ENCODE measurements at regions not wholly inside any gene's neighbourhood (a gene's known extent, or its start where the extent isn't known, plus 50 kb on each side); places are given as distances from the start of the nearest gene placed in this dataset.

DNA sequence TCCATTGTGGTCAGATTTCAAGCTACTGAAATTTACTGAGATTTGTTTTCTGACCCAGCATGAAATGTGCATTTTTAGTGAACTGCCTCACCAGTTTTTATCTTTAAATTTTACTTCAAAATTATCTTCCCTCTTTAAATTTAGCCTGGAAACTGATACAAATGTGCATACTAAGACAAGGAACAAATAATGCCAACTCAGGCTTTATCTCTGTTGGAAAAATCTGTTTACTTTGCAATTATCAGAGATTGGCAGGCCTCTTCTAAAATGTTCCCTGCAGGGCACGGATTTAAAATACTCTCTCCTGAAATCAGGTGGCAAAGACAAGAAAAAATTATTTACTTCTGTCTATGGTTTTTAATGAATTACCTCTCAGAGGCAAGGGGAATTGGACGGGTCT, 151.0 kb upstream of the PTCH1 start:
- DNase-seq (ENCODE audit: low spot score), result no peak

DNA sequence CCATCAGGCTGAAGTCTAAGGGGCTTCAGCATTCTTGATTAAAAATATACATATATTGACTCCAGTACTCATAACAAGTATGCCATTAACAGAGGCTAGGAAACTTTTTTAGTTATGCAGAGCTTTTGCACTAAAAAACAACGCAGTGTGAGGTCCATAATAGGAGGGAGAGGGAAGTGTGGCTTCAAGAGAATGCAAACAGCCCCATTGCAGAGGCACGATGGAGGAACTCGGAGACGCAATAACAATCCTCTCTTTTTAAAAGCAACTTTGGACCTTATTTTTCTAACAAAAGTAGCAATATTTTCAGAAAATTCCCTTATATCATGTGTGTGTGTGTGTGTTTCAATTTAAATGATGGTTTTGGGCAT, 150.0 kb upstream of the PTCH1 start:
- DNase-seq (ENCODE audit: low spot score), result no peak

- DNase-seq (ENCODE audit: low spot score), result no peak
Measured at GRCh38 chr9:95666096-95666784, 149.5 kb upstream of the PTCH1 start.

GRCh38 chr9:95653246-95653645, 136.5 kb upstream of the PTCH1 start:
- DNase-seq (ENCODE audit: low spot score), result no peak

DNA sequence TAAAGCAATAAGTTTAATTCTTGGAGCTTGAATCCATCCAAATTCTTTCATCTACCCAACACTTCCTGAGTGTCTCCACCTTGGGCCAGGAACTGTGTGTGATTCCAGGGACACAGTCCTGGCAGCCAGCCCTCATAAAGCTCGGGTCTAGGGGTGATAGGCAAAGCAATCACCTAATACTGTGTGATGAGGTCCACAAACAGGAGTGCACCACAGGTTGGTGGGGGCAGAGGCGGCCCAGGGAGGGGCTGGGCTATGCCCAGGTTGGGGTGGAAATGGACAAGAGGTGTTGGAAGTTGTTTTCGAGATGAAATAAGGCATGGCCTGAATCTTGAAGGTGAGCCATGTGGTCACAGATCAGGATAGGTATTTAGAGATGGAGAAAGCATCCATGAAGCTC, 133.9 kb upstream of the PTCH1 start:
- DNase-seq (ENCODE audit: low spot score), result no peak

DNA sequence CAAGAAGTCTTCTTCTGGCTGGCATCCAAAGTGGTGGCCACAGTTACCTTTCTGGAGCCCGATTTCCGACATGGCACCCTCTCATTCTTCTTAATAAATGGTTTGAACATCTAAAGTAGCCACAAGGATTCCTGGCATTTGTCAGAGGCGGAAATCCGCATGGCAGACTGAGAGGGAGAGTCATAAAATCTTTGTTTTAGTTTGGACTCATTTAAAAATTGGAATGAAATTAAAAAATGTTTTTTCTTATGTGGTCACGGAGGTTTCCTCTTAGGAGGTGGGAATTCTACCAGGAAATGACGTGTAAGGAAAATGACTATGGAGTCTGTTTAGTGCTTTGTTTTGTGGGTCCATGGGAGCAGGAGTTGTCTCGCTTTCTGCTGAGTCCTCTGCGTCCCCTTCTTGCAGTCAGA, 133.0 kb upstream of the PTCH1 start:
- DNase-seq (ENCODE audit: low spot score), result no peak

DNA sequence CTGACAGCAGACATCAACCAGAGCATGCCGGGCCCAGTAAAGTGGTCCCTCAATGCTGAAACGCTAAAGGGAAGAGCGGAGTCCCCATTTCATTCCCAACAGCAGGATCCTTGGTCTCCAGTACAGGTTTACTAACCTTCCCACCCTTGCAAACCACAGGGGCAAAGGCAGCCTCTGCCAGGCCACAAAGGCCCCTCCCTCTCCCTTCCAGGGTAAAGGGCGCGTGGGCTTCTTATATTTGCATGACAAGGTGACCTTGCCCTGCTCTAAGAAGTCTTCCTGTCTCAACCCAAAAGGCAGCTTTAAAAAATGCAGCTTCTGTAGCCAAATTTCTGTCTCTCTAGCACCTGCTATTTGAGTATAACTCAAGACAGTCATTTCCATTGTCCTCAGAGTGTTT, 131.5 kb upstream of the PTCH1 start:
- no peak for DNase-seq (ENCODE audit: low spot score)

DNA sequence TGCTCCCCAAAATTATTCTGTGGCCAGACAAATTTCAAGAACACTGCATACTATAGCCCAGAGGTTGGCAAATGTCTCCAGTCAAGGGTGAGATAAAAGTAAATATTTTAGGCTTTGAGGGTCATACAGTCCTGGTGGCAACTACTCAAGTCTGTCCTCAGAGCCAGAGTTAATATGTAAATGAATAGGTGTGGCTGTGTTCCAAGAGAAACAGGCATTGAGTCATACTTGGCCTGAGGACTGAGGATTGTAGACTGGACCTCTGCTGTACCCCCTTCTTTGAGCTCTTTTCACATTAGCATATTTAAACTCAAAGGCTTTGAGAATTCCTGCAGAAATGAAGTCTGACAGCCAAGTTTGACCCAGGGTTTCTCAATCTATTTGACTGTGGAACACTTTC, 129.2 kb upstream of the PTCH1 start:
- peak; percentile 78 for DNase-seq (ENCODE audit: low spot score)

- DNase-seq (ENCODE audit: low spot score), result no peak
Measured at GRCh38 chr9:95645579-95645978, 128.8 kb upstream of the PTCH1 start.

GRCh38 chr9:95644377-95644776, 127.6 kb upstream of the PTCH1 start:
- DNase-seq (ENCODE audit: low spot score), result peak; percentile 73

- DNase-seq (ENCODE audit: low spot score), result no peak
Measured at GRCh38 chr9:95643619-95644018, 126.8 kb upstream of the PTCH1 start.

- no peak for DNase-seq (ENCODE audit: low spot score)
Measured at GRCh38 chr9:95642189-95642588, 125.4 kb upstream of the PTCH1 start.

DNA sequence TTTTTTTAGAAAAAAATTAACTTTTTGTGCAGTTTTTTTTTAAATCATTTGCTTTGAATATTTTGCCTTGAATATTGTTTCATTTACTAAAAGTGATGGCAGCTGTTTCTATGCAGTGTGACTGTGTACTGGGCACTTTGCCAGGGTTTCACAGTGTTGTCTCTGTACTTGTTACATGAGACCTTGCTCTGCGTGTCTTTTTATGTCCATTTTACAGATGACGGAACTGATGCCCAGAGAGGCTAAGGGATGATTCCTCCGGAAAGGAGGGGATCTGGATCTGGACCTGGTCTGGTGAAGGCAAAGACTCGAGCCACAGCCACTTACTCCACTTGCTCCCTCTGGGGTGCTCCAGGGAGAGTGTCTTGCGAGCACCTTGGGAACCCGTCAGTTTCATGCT, 124.8 kb upstream of the PTCH1 start:
- DNase-seq (ENCODE audit: low spot score), result peak; percentile 24

- no peak for DNase-seq (ENCODE audit: low spot score)
Measured at GRCh38 chr9:95640336-95640735, 123.6 kb upstream of the PTCH1 start.

DNA sequence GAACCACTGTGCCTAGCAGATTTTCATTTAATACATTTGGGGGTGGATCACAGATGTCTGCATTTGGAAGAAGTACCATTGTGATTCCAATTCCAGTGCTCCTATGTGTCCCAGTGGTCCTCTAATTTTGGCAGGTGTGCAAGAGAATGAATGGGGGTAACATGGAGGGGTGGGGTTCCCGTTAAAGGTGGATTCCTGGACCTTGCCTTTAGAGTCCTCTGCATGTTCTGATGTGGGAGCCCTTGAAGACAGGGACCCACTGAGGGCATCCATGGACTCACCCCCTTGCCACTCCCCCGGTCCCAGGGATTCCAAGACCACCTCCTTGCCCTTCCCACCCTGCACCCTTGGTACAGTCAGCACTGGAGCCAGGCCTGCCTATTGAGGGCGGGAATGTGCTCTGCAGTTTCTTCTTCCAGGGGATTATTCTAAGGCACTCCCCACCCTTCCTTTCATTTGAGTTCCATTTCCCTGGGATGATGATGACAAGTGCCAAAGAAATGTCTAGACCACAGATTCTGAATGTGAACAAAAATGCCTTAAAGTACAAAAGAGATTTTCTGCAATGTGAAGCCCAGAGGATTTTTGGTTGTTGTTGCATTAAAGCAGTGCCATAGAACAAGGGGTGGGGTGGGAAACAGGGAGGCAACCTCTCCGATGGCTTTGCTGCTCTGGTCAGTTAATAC, 119.4 kb upstream of the PTCH1 start:
- no peak for DNase-seq (ENCODE audit: low spot score)

GRCh38 chr9:95634536-95634935, 117.8 kb upstream of the PTCH1 start:
- no peak for DNase-seq (ENCODE audit: low spot score)

GRCh38 chr9:95634114-95634513, 117.3 kb upstream of the PTCH1 start:
- no peak for DNase-seq (ENCODE audit: low spot score)

DNA sequence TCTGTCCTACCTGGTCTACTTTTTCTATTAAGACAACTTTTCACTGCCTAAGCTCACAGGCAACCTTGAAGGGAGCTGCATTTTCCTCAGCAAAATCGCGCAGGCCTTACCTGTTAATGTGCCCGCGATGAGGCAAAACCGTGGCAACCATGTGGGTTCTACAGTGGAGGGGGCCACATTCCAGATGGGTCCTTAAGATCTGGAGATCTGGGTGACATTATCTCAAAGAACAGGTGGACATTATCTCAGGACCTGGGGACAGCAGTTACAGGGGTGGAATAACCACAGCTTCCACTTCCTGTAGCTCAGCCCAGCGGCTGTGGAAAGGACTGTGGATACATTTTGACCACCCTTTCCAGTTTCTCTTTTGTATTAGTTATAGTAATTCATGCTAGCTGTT, 112.8 kb upstream of the PTCH1 start:
- no peak for DNase-seq (ENCODE audit: low spot score)

DNA sequence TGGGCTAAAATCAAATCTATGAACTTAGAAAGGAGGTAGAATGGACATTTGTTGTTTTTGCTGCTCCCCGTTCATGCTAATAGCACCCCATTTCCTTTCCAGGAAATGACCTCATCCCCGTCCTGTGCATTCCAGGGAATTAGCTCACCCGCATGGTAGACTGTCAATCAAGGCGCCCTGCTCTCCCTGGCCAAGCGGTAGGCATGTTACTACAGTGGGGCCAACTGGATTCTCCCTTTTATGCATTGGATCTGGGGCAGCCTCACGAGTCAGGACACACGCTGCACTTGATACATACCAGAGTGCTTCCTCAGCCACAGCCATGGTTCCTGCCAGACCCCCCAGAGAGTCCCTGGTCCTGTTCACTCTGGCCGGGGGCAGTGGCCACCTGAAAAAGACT, 111.0 kb upstream of the PTCH1 start:
- DNase-seq (ENCODE audit: low spot score), result peak; percentile 93

GRCh38 chr9:95626885-95627558, 110.3 kb upstream of the PTCH1 start:
- DNase-seq (ENCODE audit: low spot score), result peak; percentile 94

- no peak for DNase-seq (ENCODE audit: low spot score)
Measured at GRCh38 chr9:95626341-95626740, 109.6 kb upstream of the PTCH1 start.

- no peak for DNase-seq (ENCODE audit: low spot score)
Measured at GRCh38 chr9:95623640-95624039, 106.9 kb upstream of the PTCH1 start.

DNA sequence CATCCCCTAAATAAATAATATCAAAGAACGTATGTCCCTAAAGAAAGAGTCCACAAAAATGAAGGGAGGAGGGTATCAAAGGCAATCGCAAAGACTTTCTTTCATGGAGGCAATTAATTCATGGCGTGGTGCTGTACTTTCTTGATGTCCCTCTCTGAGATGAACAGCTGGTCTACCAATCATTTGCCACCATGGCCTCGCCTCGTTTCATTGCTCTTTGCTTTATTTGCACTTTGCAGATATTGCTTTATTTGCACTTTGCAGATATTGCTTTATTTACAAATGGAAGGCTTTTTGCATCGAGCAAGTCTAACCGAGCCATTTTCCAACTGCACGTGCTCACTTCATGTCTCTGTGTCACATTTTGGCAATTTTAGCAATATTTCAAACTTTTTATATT, 104.0 kb upstream of the PTCH1 start:
- DNase-seq (ENCODE audit: low spot score), result no peak

DNA sequence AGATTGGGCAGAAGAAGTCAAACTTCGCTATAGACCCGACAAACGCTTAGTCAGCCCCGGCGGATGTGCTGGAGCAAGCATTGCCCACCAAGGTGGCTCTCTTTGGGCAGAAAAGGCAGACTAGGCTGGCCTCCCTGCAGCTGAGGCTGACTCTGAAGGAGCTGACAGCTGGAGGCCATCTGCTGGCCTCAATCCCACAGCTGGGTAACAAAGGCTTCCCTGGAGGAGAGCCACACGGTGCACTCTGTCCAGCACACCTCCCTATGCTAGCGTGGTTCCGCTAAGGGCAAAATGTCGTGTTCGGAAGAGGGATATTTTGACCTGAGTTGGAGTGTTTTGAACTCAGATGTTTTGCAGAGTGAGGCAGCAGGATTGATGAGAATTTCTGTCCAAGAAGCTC, 103.5 kb upstream of the PTCH1 start:
- no peak for DNase-seq (ENCODE audit: low spot score)

All from kidney tubule cell (primary cell).